DOHH2 (cell line): ENCODE measurements at regions not wholly inside any gene's neighbourhood (a gene's known extent, or its start where the extent isn't known, plus 50 kb on each side); places are given as distances from the start of the nearest gene placed in this dataset.

Source experiments
- H3F3A ChIP-seq: fragments of 200-600 bp; sonication (generic), shearing (Covaris generic); 2 replicates; pipeline ENCODE4 v1.6.0; 2016; ENCODE audit warnings: antibody characterized with exemption, mild to moderate bottlenecking; ENCODE audit not compliant: control insufficient read depth, insufficient read depth
- H3K27ac ChIP-seq: fragments of 200-600 bp; sonication (generic); 2 replicates; pipeline ENCODE4 v1.5.1; 2014; ENCODE audit warnings: low read depth, mild to moderate bottlenecking, low read length, moderate library complexity
- H3K27me3 ChIP-seq: fragments of 200-600 bp; sonication (generic); 2 replicates; pipeline ENCODE4 v1.6.1; 2014; ENCODE audit warnings: mild to moderate bottlenecking, low read length, mixed read lengths; ENCODE audit not compliant: control insufficient read depth
- H3K36me3 ChIP-seq: fragments of 200-600 bp; sonication (generic); 2 replicates; pipeline ENCODE4 v1.6.1; 2014; ENCODE audit warnings: mild to moderate bottlenecking, low read length, moderate library complexity, mixed read lengths; ENCODE audit not compliant: control insufficient read depth
- H3K4me1 ChIP-seq: fragments of 200-600 bp; sonication (generic); 2 replicates; pipeline ENCODE4 v1.6.1; 2014; ENCODE audit warnings: mild to moderate bottlenecking, low read length, mixed read lengths; ENCODE audit not compliant: control insufficient read depth
- H3K4me2 ChIP-seq: fragments of 200-600 bp; sonication (generic); 2 replicates; pipeline ENCODE4 v1.6.0; 2014; ENCODE audit warnings: mild to moderate bottlenecking, low read length, moderate library complexity
- H3K4me3 ChIP-seq: fragments of 200-600 bp; sonication (generic); 2 replicates; pipeline ENCODE4 v1.5.1; 2014; ENCODE audit warnings: mild to moderate bottlenecking, low read length, mixed read lengths
- H3K79me2 ChIP-seq: fragments of 200-600 bp; sonication (generic); 2 replicates; pipeline ENCODE4 v1.6.1; 2014; ENCODE audit warnings: mild to moderate bottlenecking, low read length, mixed read lengths; ENCODE audit not compliant: control insufficient read depth
- H3K9me2 ChIP-seq: fragments of 200-600 bp; sonication (generic); replicated peaks from 2 replicates; pipeline ENCODE4 v1.6.1; 2014; ENCODE audit warnings: mild to moderate bottlenecking, low read length, mixed read lengths; ENCODE audit not compliant: control insufficient read depth
- H3K9me3 ChIP-seq: fragments of 200-600 bp; sonication (generic); 2 replicates; pipeline ENCODE4 v1.6.1; 2014; ENCODE audit warnings: antibody characterized with exemption, low read length, mixed read lengths; ENCODE audit not compliant: control insufficient read depth, insufficient read depth
- H4K20me1 ChIP-seq: fragments of 200-600 bp; sonication (generic); 2 replicates; pipeline ENCODE4 v1.6.0; 2014; ENCODE audit warnings: low read depth, mild to moderate bottlenecking, antibody characterized with exemption, low read length, moderate library complexity; ENCODE audit not compliant: control insufficient read depth, insufficient read depth
- CTCF ChIP-seq: fragments of 200-600 bp; sonication (generic); IDR thresholded peaks from one replicate; pipeline ENCODE4 v1.5.1; 2014; ENCODE audit warnings: antibody characterized with exemption, mild to moderate bottlenecking, low read depth, low read length; ENCODE audit not compliant: poor library complexity, severe bottlenecking
- EZH2phosphoT487 ChIP-seq: fragments of 200-600 bp; sonication (generic); IDR thresholded peaks from 2 replicates; pipeline ENCODE4 v1.6.1; 2017; ENCODE audit warnings: borderline replicate concordance, mild to moderate bottlenecking, antibody characterized with exemption, low read length, moderate library complexity, mixed read lengths

DNA sequence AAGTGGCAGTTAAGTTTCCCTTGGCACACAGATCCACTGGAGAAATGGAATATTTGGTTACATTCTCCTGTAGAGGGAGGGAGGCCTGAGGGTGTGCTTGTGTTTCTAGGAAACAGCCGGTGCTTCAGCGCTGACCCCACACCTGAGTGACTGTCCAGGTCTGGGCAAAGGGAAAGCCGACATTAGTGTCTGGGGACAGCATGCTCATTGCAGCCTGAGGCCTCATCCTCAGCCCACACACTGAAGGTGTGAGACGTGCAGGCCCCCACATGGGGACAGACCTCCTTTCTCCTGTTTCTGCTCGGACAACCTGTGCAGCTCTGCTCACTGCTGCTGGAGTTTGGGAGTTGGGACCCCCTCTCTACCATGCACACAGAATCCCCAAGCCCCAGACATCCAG, 178.3 kb downstream of the ACKR3 start:
- no peak overlapping the region for H3K4me2 ChIP-seq
- no peaks in the 10 kb centered on the region for H4K20me1 ChIP-seq
- no peaks in the 10 kb centered on the region for H3K36me3 ChIP-seq
- H3K9me3 ChIP-seq, result no peaks in the 10 kb centered on the region
- peaks cover under 1% of the 10 kb centered on the region for H3K4me1 ChIP-seq
- TF ChIP-seq CTCF, result no peak
- TF ChIP-seq EZH2phosphoT487, result no peak
- no peaks in the 10 kb centered on the region for H3K79me2 ChIP-seq
- no peaks in the 10 kb centered on the region for H3F3A ChIP-seq
- no peak overlapping the region for H3K27ac ChIP-seq
- H3K4me3 ChIP-seq, result no peak overlapping the region
- H3K27me3 ChIP-seq, result peaks cover 7% of the 10 kb centered on the region
- no peaks in the 10 kb centered on the region for H3K9me2 ChIP-seq

GRCh38 chr2:236748385-236748784, 178.8 kb downstream of the ACKR3 start:
- no peak overlapping the region for H3K4me2 ChIP-seq
- H3K4me3 ChIP-seq, result no peak overlapping the region
- H3K79me2 ChIP-seq, result no peaks in the 10 kb centered on the region
- H3K9me3 ChIP-seq, result no peaks in the 10 kb centered on the region
- no peak for TF ChIP-seq CTCF
- TF ChIP-seq EZH2phosphoT487, result no peak
- H3K9me2 ChIP-seq, result no peaks in the 10 kb centered on the region
- peaks cover 5% of the 10 kb centered on the region for H3K4me1 ChIP-seq
- H3F3A ChIP-seq, result no peaks in the 10 kb centered on the region
- H3K36me3 ChIP-seq, result no peaks in the 10 kb centered on the region
- H3K27me3 ChIP-seq, result peaks cover 6% of the 10 kb centered on the region
- H3K27ac ChIP-seq, result no peak overlapping the region
- H4K20me1 ChIP-seq, result no peaks in the 10 kb centered on the region

- Histone ChIP-seq H3K4me3 (no peak overlapping the region), H3K9me3 (no peaks in the 10 kb centered on the region), H3K36me3 (no peaks in the 10 kb centered on the region), H3K27ac (no peak overlapping the region), H3K4me2 (no peak overlapping the region), H3K9me2 (no peaks in the 10 kb centered on the region), H3F3A (no peaks in the 10 kb centered on the region), H3K4me1 (peaks cover 9% of the 10 kb centered on the region), H3K27me3 (peaks cover 5% of the 10 kb centered on the region), H3K79me2 (no peaks in the 10 kb centered on the region), H4K20me1 (no peaks in the 10 kb centered on the region)
- no peak for TF ChIP-seq CTCF
Observed at GRCh38 chr2:236748801-236749200, 179.2 kb downstream of the ACKR3 start.

DNA sequence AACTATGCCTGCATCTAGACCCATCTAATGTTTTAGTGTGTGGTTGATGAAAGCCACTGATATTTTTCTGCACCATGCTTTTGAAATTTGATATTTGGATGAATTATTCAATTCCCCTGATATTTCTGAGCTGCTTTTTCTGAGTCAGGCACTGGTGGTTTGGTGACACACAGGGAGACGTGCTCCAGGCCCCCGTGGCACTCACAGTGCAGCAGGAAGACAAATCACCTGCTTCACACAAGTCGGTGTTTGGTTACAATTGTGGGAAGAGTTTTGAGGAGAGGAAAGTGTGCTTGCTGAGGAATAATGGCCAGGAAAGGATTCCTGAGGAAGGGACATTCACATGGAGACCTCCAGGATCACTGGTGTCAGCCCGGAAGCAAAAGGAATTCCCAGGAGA, 179.7 kb downstream of the ACKR3 start:
- Histone ChIP-seq H3K4me2 (no peak overlapping the region), H3K36me3 (no peaks in the 10 kb centered on the region), H4K20me1 (no peaks in the 10 kb centered on the region), H3K27ac (no peak overlapping the region), H3K27me3 (peaks cover 5% of the 10 kb centered on the region), H3K9me2 (no peaks in the 10 kb centered on the region), H3K9me3 (no peaks in the 10 kb centered on the region), H3K4me3 (no peak overlapping the region), H3K4me1 (peaks cover 14% of the 10 kb centered on the region), H3F3A (no peaks in the 10 kb centered on the region), H3K79me2 (no peaks in the 10 kb centered on the region)
- no peak for TF ChIP-seq EZH2phosphoT487
- no peak for TF ChIP-seq CTCF
